Small intestine (tissue), 7 donors: ENCODE measurements at regions not wholly inside any gene's neighbourhood (a gene's known extent, or its start where the extent isn't known, plus 50 kb on each side); places are given as distances from the start of the nearest gene placed in this dataset.

ENCODE experiments used
- DNase-seq, 2 donors: peaks; one replicate each; pipeline versions ENCODE4 v3.0.0 to v3.0.0-alpha.2; 2013
- FAIRE-seq: peaks from 2 replicates; lab custom pipeline; 2012; peaks lifted over from hg19 to GRCh38; lab: Jason Lieb, UNC
- H3K27ac ChIP-seq, 3 donors: one replicate each; pipeline ENCODE4 v1.5.1; 2013; ENCODE audit warnings: low read length in 2 of 3, mild to moderate bottlenecking in 2 of 3, control low read depth in 1 of 3, inconsistent platforms in 1 of 3, low read depth in 1 of 3, moderate library complexity in 1 of 3
- H3K27me3 ChIP-seq, 3 donors: one replicate each; pipeline ENCODE4 v1.6.1; 2013; ENCODE audit warnings: low read length in 3 of 3, inconsistent platforms in 1 of 3; ENCODE audit not compliant: control insufficient read depth in 3 of 3, insufficient read depth in 3 of 3
- H3K36me3 ChIP-seq, 3 donors: one replicate each; pipeline ENCODE4 v1.6.1; 2013; ENCODE audit warnings: low read length in 3 of 3, inconsistent platforms in 1 of 3, low read depth in 1 of 3, mild to moderate bottlenecking in 1 of 3, moderate library complexity in 1 of 3; ENCODE audit not compliant: control insufficient read depth in 3 of 3, insufficient read depth in 2 of 3
- H3K4me1 ChIP-seq, 3 donors: one replicate each; pipeline ENCODE4 v1.6.1; 2013; ENCODE audit warnings: low read length in 2 of 3, inconsistent platforms in 1 of 3, low read depth in 1 of 3, mild to moderate bottlenecking in 1 of 3, moderate library complexity in 1 of 3; ENCODE audit not compliant: control insufficient read depth in 3 of 3, insufficient read depth in 2 of 3
- H3K4me3 ChIP-seq, 3 donors: one replicate each; pipeline ENCODE4 v1.5.1; 2013; ENCODE audit warnings: low read length in 3 of 3, control low read depth in 1 of 3, inconsistent platforms in 1 of 3, low read depth in 1 of 3, mild to moderate bottlenecking in 1 of 3, moderate library complexity in 1 of 3
- H3K9me3 ChIP-seq, 2 donors: one replicate each; pipeline ENCODE4 v1.6.1; 2013; ENCODE audit warnings: low read depth in 1 of 2, low read length in 1 of 2; ENCODE audit not compliant: control insufficient read depth in 2 of 2, insufficient read depth in 1 of 2
- WGBS, 3 donors: extraction: QIAGEN DNeasy Blood & Tissue Kit; methylation state at CpG; one replicate each; pipeline ENCODE4 v1.1.7; 2013; 5-methylcytosine and 5-hydroxymethylcytosine counted together
- donor health status: healthy with polysubstance abuse.
- donor health status: control.
- donor health status: control.
- donor health status: Bipolar disorder and iron deficiency.
- donor health status: healthy.

GRCh38 chr5:9786380-9787360 is 156.5 kb upstream of the TAS2R1 start:
- Histone ChIP-seq H3K36me3 (no peaks in the 10 kb centered on the region), H3K27me3 (peaks cover 0 to 6% (median 0%) of the 10 kb centered on the region in 3 donors), H3K4me3 (no peak overlapping the region), H3K4me1 (no peaks in the 10 kb centered on the region), H3K27ac (no peak overlapping the region), H3K9me3 (no peaks in the 10 kb centered on the region)
- DNase-seq (no peak), FAIRE-seq (no peak)
- 77 to 85% (median 84%) methylated on average over 6 of the region's 6 CpGs for WGBS, 3 donors

- H3K9me3 ChIP-seq, result no peaks in the 10 kb centered on the region
- DNase-seq (no peak), FAIRE-seq (no peak)
- 52 to 63% (median 57%) methylated on average over 2 of the region's 2 CpGs for WGBS, 3 donors
- no peaks in the 10 kb centered on the region for H3K4me1 ChIP-seq
- H3K4me3 ChIP-seq, result no peak overlapping the region
- H3K36me3 ChIP-seq, result no peaks in the 10 kb centered on the region
- peaks cover 0 to 6% (median 0%) of the 10 kb centered on the region in 3 donors for H3K27me3 ChIP-seq
- H3K27ac ChIP-seq, result no peak overlapping the region
Measured at GRCh38 chr5:9785751-9786150, 155.6 kb upstream of the TAS2R1 start.

- FAIRE-seq (no peak), DNase-seq (no peak)
- Histone ChIP-seq H3K36me3 (no peaks in the 10 kb centered on the region), H3K4me1 (no peaks in the 10 kb centered on the region), H3K27ac (no peak overlapping the region), H3K4me3 (no peak overlapping the region), H3K9me3 (peaks cover 0 to 5% of the 10 kb centered on the region in 2 donors), H3K27me3 (peaks cover 0 to 2% (median 0%) of the 10 kb centered on the region in 3 donors)
- WGBS, 3 donors, result 93 to 100% (median 93%) methylated on average over 2 of the region's 2 CpGs
Measured at GRCh38 chr5:9784231-9784630, 154.1 kb upstream of the TAS2R1 start.

GRCh38 chr5:9782826-9783560 is 152.8 kb upstream of the TAS2R1 start:
- no peak overlapping the region for H3K4me3 ChIP-seq
- no peaks in the 10 kb centered on the region for H3K4me1 ChIP-seq
- DNase-seq, result peak in 1 of 2 donors; percentile 81
- H3K27ac ChIP-seq, result no peak overlapping the region
- H3K27me3 ChIP-seq, result no peaks in the 10 kb centered on the region
- 9 to 23% (median 19%) methylated on average over 7 of the region's 7 CpGs for WGBS, 3 donors
- FAIRE-seq, result no peak
- H3K36me3 ChIP-seq, result no peaks in the 10 kb centered on the region
- peaks cover 0 to 5% of the 10 kb centered on the region in 2 donors for H3K9me3 ChIP-seq

- Histone ChIP-seq H3K4me1 (no peaks in the 10 kb centered on the region), H3K36me3 (no peaks in the 10 kb centered on the region), H3K9me3 (peaks cover 0 to 5% of the 10 kb centered on the region in 2 donors), H3K27me3 (no peaks in the 10 kb centered on the region), H3K4me3 (no peak overlapping the region), H3K27ac (no peak overlapping the region)
- DNase-seq, result no peak
- 70 to 82% (median 75%) methylated on average over 1 of the region's 1 CpG for WGBS, 3 donors
- FAIRE-seq, result no peak
Measured at GRCh38 chr5:9781890-9782289, 151.7 kb upstream of the TAS2R1 start.

- Histone ChIP-seq H3K4me3 (no peak overlapping the region), H3K9me3 (peaks cover 0 to 5% of the 10 kb centered on the region in 2 donors), H3K36me3 (no peaks in the 10 kb centered on the region), H3K27ac (peak overlapping the region in 1 of 3 donors; percentile 57), H3K27me3 (no peaks in the 10 kb centered on the region), H3K4me1 (no peaks in the 10 kb centered on the region)
- DNase-seq (peak in 1 of 2 donors; percentile 43), FAIRE-seq (no peak)
- 52 to 68% (median 68%) methylated on average over 2 of the region's 2 CpGs for WGBS, 3 donors
Measured at GRCh38 chr5:9781275-9781674, 151.1 kb upstream of the TAS2R1 start.

GRCh38 chr5:9780501-9780900 is 150.3 kb upstream of the TAS2R1 start:
- Histone ChIP-seq H3K9me3 (peaks cover 0 to 5% of the 10 kb centered on the region in 2 donors), H3K4me3 (no peak overlapping the region), H3K27me3 (no peaks in the 10 kb centered on the region), H3K36me3 (no peaks in the 10 kb centered on the region), H3K4me1 (no peaks in the 10 kb centered on the region), H3K27ac (no peak overlapping the region)
- 90 to 95% (median 94%) methylated on average over 11 of the region's 11 CpGs for WGBS, 3 donors
- FAIRE-seq, result no peak
- DNase-seq, result no peak

- no peak for FAIRE-seq
- Histone ChIP-seq H3K27ac (no peak overlapping the region), H3K36me3 (no peaks in the 10 kb centered on the region), H3K9me3 (peaks cover 0 to 5% of the 10 kb centered on the region in 2 donors), H3K27me3 (no peaks in the 10 kb centered on the region), H3K4me1 (no peaks in the 10 kb centered on the region), H3K4me3 (no peak overlapping the region)
- no peak for DNase-seq
- 55 to 62% (median 61%) methylated on average over 3 of the region's 3 CpGs for WGBS, 3 donors
Measured at GRCh38 chr5:9776525-9776924, 146.4 kb upstream of the TAS2R1 start.
